Heart left ventricle (tissue), 16 donors: ENCODE measurements at regions not wholly inside any gene's neighbourhood (a gene's known extent, or its start where the extent isn't known, plus 50 kb on each side); places are given as distances from the start of the nearest gene placed in this dataset.
A peak's percentile ranks its signal among the peaks of the same experiment; 100 is the strongest.

ENCODE experiments used
- ATAC-seq, 4 donors: fragments of 200-7000 bp; cut with Tn5 transposase; one replicate each; pipeline ENCODE4 v1.9.1; 2020 to 2022; ENCODE audit warnings: moderate library complexity in 4 of 4, mild to moderate bottlenecking in 3 of 4, moderate number of reproducible peaks in 1 of 4
- DNase-seq, 5 donors: peaks; one replicate each; pipeline ENCODE4 v3.0.0-alpha.2; 2020
- H3K27ac ChIP-seq, 12 donors: fragments of 200-600 bp; sonication (generic) in 4 of 12; one replicate each; pipeline versions ENCODE4 v1.5.0 to v1.8.0; 2016 to 2022; ENCODE audit warnings: mild to moderate bottlenecking in 2 of 12
- H3K27me3 ChIP-seq, 9 donors: fragments of 200-600 bp; sonication (generic) in 2 of 9; one replicate each; pipeline versions ENCODE4 v1.5.1 to v1.8.0; 2016 to 2022; ENCODE audit warnings: mild to moderate bottlenecking in 3 of 9
- H3K36me3 ChIP-seq, 9 donors: fragments of 200-600 bp; sonication (generic) in 2 of 9; one replicate each; pipeline versions ENCODE4 v1.5.0 to v1.8.0; 2018 to 2022; ENCODE audit warnings: mild to moderate bottlenecking in 2 of 9
- H3K4me1 ChIP-seq, 12 donors: fragments of 200-600 bp; sonication (generic) in 4 of 12; one replicate each; pipeline versions ENCODE4 v1.5.0 to v1.8.0; 2016 to 2022; ENCODE audit warnings: mild to moderate bottlenecking in 3 of 12
- H3K4me3 ChIP-seq, 12 donors: fragments of 200-600 bp; sonication (generic) in 4 of 12; one replicate each; pipeline versions ENCODE4 v1.5.0 to v1.8.0; 2017 to 2022; ENCODE audit warnings: mild to moderate bottlenecking in 9 of 12, moderate library complexity in 4 of 12
- H3K9me3 ChIP-seq, 12 donors: fragments of 200-600 bp; sonication (generic) in 4 of 12; one replicate each; pipeline versions ENCODE4 v1.5.0 to v1.8.0; 2016 to 2022; ENCODE audit warnings: mild to moderate bottlenecking in 1 of 12
- POLR2A ChIP-seq, 2 donors: fragments of 450-650 bp; IDR thresholded peaks; one replicate each; pipeline ENCODE4 v1.6.1; 2017; ENCODE audit warnings: antibody characterized with exemption in 2 of 2, mild to moderate bottlenecking in 2 of 2, moderate library complexity in 2 of 2
- WGBS, 4 donors: extraction: QIAGEN DNeasy Blood & Tissue Kit in 2 of 4; methylation state at CpG; one replicate each; pipeline versions ENCODE4 v1.1.5 to v1.1.7; 2013 to 2018; 5-methylcytosine and 5-hydroxymethylcytosine counted together
- intact Hi-C, 10 donors: fragments of 100-400 bp; cut with DNase I; formaldehyde crosslinking; loops; one replicate each; pipeline versions ENCODE4 v1.11.1 to v1.14.2; 2022
- TF ChIP-seq, protein P1 (sequence below), 12 donors: fragments of 200-600 bp; sonication (generic) in 4 of 12; IDR thresholded peaks; one replicate each; pipeline versions ENCODE4 v1.5.0 to v1.8.0; 2018 to 2022; ENCODE audit warnings: antibody characterized with exemption in 12 of 12, mild to moderate bottlenecking in 5 of 12
- donor health status: ischemic (EF 13 %, LVEDD 7.1; RV severe dilation, severe dysfunction).
- donor health status: healthy with polysubstance abuse.
- donor health status: DM: no; HTN: yes; CAD: no.
- donor health status: DM: no; HTN: no; CAD: no.
- donor health status: ischemic (EF 25% LVEDD 6.9; RV normal size, moderate dysfunction).
- donor health status: ischemic (EF 25% LVEDD 5.7; RV mildly dilated, moderate dysfunction).
- donor health status: healthy.
- donor health status: DM: yes; HTN: yes; CAD: no.
- donor health status: ischemic (EF 35%, LVEDD 5.7; RV mildly dilated, moderate dysfunction).
- donor health status: nonischemic (EF 11% LVEDD 7.7; RV severe dilation, severe dysfunction).
- donor health status: DM: yes; HTN: yes; CAD: no.
- donor health status: PGD.
- donor health status: ischemic (EF 29% LVEDD 5.4; RV normal size, mild dysfunction).
- donor health status: nonischemic (EF 23%, LVEDD 6.1; RV moderate dilation, normal function).

DNA sequence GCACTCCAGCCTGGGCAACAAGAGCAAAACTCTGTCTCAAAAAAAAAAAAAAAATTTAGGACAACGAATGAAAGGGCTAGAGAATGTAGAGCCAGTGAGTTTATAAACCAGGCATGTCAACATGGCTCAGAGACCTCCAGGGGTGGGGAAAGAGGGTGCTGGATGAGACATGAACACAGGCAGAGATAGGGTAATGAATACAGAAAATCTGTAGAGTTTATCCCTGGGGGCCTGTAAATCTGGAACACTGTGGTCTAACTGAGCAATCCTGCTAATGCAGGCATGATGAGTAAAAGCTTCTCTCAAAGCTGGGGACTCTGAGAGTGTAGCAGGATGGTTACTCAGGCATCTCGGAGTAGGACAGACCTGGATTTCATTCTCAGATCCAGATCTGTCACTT is 59.2 kb upstream of the IGFBP2 start:
- no peaks in the 10 kb centered on the region for H3K36me3 ChIP-seq
- intact Hi-C loops = loop anchor here in 5 of 10 donors (5.0 kb wide), 2 partner anchors 37 to 58 kb away; partner anchors contain the start of gene IGFBP2 (in 1 of the 5)
- H3K27ac ChIP-seq = peak overlapping the region in 11 of 12 donors; percentile 78 to 92 (median 86)
- peaks cover 0 to 9% (median 0%) of the 10 kb centered on the region in 12 donors for H3K9me3 ChIP-seq
- peaks cover 5 to 40% (median 20%) of the 10 kb centered on the region in 12 donors for H3K4me1 ChIP-seq
- no peak for DNase-seq
- no peaks in the 10 kb centered on the region for H3K27me3 ChIP-seq
- WGBS, 4 donors = 51 to 70% (median 65%) methylated on average over 2 of the region's 2 CpGs
- ATAC-seq = peak in 3 of 4 donors; percentile 10 to 24 (median 18)
- no peak overlapping the region for H3K4me3 ChIP-seq
- no peak for TF ChIP-seq POLR2A (IDR thresholded peaks at IDR 0.05)
- TF ChIP-seq, protein P1, sequence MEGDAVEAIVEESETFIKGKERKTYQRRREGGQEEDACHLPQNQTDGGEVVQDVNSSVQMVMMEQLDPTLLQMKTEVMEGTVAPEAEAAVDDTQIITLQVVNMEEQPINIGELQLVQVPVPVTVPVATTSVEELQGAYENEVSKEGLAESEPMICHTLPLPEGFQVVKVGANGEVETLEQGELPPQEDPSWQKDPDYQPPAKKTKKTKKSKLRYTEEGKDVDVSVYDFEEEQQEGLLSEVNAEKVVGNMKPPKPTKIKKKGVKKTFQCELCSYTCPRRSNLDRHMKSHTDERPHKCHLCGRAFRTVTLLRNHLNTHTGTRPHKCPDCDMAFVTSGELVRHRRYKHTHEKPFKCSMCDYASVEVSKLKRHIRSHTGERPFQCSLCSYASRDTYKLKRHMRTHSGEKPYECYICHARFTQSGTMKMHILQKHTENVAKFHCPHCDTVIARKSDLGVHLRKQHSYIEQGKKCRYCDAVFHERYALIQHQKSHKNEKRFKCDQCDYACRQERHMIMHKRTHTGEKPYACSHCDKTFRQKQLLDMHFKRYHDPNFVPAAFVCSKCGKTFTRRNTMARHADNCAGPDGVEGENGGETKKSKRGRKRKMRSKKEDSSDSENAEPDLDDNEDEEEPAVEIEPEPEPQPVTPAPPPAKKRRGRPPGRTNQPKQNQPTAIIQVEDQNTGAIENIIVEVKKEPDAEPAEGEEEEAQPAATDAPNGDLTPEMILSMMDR (IDR thresholded peaks at IDR 0.05) = no peak

DNA sequence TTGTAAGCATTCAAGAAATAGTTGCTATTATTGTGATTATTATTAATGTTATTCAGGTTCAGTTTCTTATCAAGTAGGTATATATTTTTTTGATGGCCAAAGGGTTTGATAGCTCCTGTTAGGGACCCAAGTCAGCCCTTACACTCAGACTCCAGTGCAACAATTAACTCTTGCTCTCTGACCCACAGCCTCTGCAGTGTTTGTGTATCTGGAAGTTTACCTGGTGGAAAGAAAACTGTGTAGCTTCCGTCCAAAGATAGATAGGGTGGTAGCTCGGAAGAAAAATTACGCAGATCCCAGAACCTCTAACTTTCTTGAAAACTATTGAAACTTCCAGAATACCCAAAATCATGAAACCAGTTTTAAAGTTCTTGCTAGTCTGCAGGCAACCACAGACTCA is 58.6 kb upstream of the IGFBP2 start:
- H3K27me3 ChIP-seq = no peaks in the 10 kb centered on the region
- intact Hi-C loops = loop anchor here in 5 of 10 donors (5.0 kb wide), 2 partner anchors 37 to 58 kb away; partner anchors contain the start of gene IGFBP2 (in 1 of the 5)
- TF ChIP-seq, protein P1 (IDR thresholded peaks at IDR 0.05) = no peak
- no peak for TF ChIP-seq POLR2A (IDR thresholded peaks at IDR 0.05)
- ATAC-seq = no peak
- H3K27ac ChIP-seq = peak overlapping the region in 7 of 12 donors; percentile 78 to 92 (median 86)
- no peak for DNase-seq
- H3K4me3 ChIP-seq = no peak overlapping the region
- no peaks in the 10 kb centered on the region for H3K36me3 ChIP-seq
- peaks cover 5 to 35% (median 19%) of the 10 kb centered on the region in 12 donors for H3K4me1 ChIP-seq
- 92 to 96% (median 95%) methylated on average over 3 of the region's 3 CpGs for WGBS, 4 donors
- peaks cover 0 to 9% (median 0%) of the 10 kb centered on the region in 12 donors for H3K9me3 ChIP-seq

DNA sequence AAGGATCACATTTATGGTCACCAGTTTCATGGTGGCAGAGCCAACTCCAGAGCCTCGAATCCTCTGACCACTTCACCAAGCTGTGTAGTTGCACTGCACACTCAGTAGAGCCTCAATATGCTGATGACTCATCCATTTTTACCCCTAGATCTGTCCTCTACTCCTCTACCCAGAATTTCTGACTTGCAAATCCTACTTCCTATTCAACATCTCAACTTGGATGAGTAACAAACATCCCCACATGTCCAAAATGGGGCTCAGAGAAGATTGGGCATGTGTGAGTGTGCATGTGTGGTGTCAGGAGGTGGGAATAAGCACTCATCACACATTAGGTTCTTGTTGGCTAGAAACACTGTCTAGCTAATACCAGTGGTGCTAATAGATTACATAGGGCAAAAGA is 57.8 kb upstream of the IGFBP2 start:
- H3K9me3 ChIP-seq = peaks cover 0 to 9% (median 0%) of the 10 kb centered on the region in 12 donors
- no peak for TF ChIP-seq POLR2A (IDR thresholded peaks at IDR 0.05)
- TF ChIP-seq, protein P1 (IDR thresholded peaks at IDR 0.05) = no peak
- intact Hi-C loops = loop anchor here in 1 of 10 donors (5.0 kb wide), 1 partner anchor 57 kb away; the partner anchor contains the start of gene IGFBP2
- H3K36me3 ChIP-seq = no peaks in the 10 kb centered on the region
- WGBS, 4 donors = 87 to 100% (median 94%) methylated on average over 1 of the region's 1 CpG
- ATAC-seq (no peak), DNase-seq (no peak)
- no peak overlapping the region for H3K27ac ChIP-seq
- H3K4me1 ChIP-seq = peaks cover 5 to 33% (median 19%) of the 10 kb centered on the region in 12 donors
- H3K27me3 ChIP-seq = no peaks in the 10 kb centered on the region
- no peak overlapping the region for H3K4me3 ChIP-seq

DNA sequence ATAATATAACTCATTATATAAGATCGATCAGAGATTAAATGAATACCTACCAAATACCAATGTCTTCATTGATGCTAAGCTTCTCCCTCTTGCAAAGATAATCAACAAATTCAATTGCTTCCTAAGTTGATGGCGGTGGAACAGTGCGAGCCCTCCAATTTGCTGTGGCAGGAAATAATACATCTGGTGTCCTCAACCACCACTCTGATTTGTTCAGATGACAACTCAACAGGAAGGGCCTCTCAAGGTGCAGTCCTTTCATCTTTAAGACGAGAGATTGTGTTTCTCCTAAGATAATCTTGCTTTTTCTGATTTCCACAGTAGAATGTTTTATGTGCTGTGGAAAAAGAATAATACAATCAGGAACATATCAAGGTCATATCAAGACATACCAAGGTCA is 56.6 kb upstream of the IGFBP2 start:
- WGBS, 4 donors = 80 to 92% (median 89%) methylated on average over 4 of the region's 4 CpGs
- Histone ChIP-seq H3K27me3 (no peaks in the 10 kb centered on the region), H3K4me1 (peaks cover 5 to 33% (median 19%) of the 10 kb centered on the region in 12 donors), H3K9me3 (peaks cover 0 to 1% (median 0%) of the 10 kb centered on the region in 12 donors), H3K36me3 (no peaks in the 10 kb centered on the region), H3K27ac (no peak overlapping the region), H3K4me3 (no peak overlapping the region)
- ATAC-seq (no peak), DNase-seq (no peak)
- TF ChIP-seq, protein P1 (IDR thresholded peaks at IDR 0.05) = no peak
- intact Hi-C loops = loop anchor here in 1 of 10 donors (5.0 kb wide), 1 partner anchor 56 kb away; the partner anchor contains the start of gene IGFBP2
